ENCODE measurements at regions not wholly inside any gene's neighbourhood (a gene's known extent, or its start where the extent isn't known, plus 50 kb on each side); places are given as distances from the start of the nearest gene placed in this dataset.

GRCh38 chr2:103462101-103462500 is 700.3 kb downstream of the TMEM182 start:
- TF ChIP-seq CTCF (IDR thresholded peaks at IDR 0.05): no peak
- no peak for TF ChIP-seq POLR2AphosphoS5 (IDR thresholded peaks at IDR 0.05; ENCODE audit: low read depth, low read length)
- no peak for TF ChIP-seq SIN3A (IDR thresholded peaks at IDR 0.05; ENCODE audit: borderline replicate concordance, insufficient read depth, low read depth, low read length)
- TF ChIP-seq REST (IDR thresholded peaks at IDR 0.05; ENCODE audit: insufficient read depth in 1 of 2, low read depth in 2 of 2, low read length in 1 of 2): no peak

Data from Panc1 (cell line).